ENCODE measurements at regions not wholly inside any gene's neighbourhood (a gene's known extent, or its start where the extent isn't known, plus 50 kb on each side); places are given as distances from the start of the nearest gene placed in this dataset.

- TF ChIP-seq MAX (IDR thresholded peaks at IDR 0.05) = no peak
- no peak for TF ChIP-seq CTCF (IDR thresholded peaks at IDR 0.05 in 2 of 3, conservative IDR thresholded peaks at IDR 0.05 in 1 of 3; ENCODE audit: borderline replicate concordance in 1 of 3, insufficient read depth in 1 of 3, low read depth in 2 of 3, low read length in 2 of 3)
- no peak for TF ChIP-seq RAD21 (IDR thresholded peaks at IDR 0.05; ENCODE audit: low read depth)
- no peak for TF ChIP-seq JUND (IDR thresholded peaks at IDR 0.05)
- TF ChIP-seq POLR2A (IDR thresholded peaks at IDR 0.05; ENCODE audit: borderline replicate concordance, extremely low read depth, insufficient read depth, insufficient read length) = no peak
- no peak for TF ChIP-seq SP1 (IDR thresholded peaks at IDR 0.05; ENCODE audit: low read depth)
- TF ChIP-seq POLR2AphosphoS5 (IDR thresholded peaks at IDR 0.05; ENCODE audit: low read depth, low read length) = no peak
These were observed 92.8 kb upstream of the ARHGAP42 start for GRCh38 chr11:100594320-100594719.
